Sigmoid colon (tissue), 6 donors: ENCODE measurements at regions not wholly inside any gene's neighbourhood (a gene's known extent, or its start where the extent isn't known, plus 50 kb on each side); places are given as distances from the start of the nearest gene placed in this dataset.

Experiments used
- DNase-seq: peaks from one replicate; pipeline ENCODE4 v3.0.0-alpha.2; 2019
- H3K27ac ChIP-seq, 4 donors: fragments of 200-600 bp; sonication (generic); one replicate each; pipeline ENCODE4 v1.5.1; 2016 to 2019; ENCODE audit warnings: mild to moderate bottlenecking in 1 of 4
- H3K27me3 ChIP-seq, 3 donors: fragments of 200-600 bp; sonication (generic); one replicate each; pipeline ENCODE4 v1.5.1; 2019; ENCODE audit warnings: mild to moderate bottlenecking in 1 of 3
- H3K36me3 ChIP-seq, 4 donors: fragments of 200-600 bp; sonication (generic); one replicate each; pipeline ENCODE4 v1.5.1; 2016 to 2019
- H3K4me1 ChIP-seq, 4 donors: fragments of 200-600 bp; sonication (generic); one replicate each; pipeline ENCODE4 v1.5.1; 2017 to 2019
- H3K4me3 ChIP-seq, 4 donors: fragments of 200-600 bp; sonication (generic); one replicate each; pipeline ENCODE4 v1.5.1; 2017 to 2019; ENCODE audit warnings: mild to moderate bottlenecking in 2 of 4, moderate library complexity in 1 of 4
- H3K9me3 ChIP-seq, 4 donors: fragments of 200-600 bp in 3 of 4; sonication (generic) in 3 of 4; one replicate each; pipeline versions ENCODE4 v1.5.1 to v1.6.1; 2013 to 2019
- CTCF ChIP-seq, 4 experiments: fragments of 450-650 bp in 3 of 4; fragments of 200-600 bp in 1 of 4; IDR thresholded peaks; one replicate each; pipeline ENCODE4 v1.5.1; 2016 to 2019; ENCODE audit warnings: antibody characterized with exemption in 4 of 4, mild to moderate bottlenecking in 3 of 4, moderate library complexity in 2 of 4
- EP300 ChIP-seq, 4 donors: sonication (generic); formaldehyde crosslinking; IDR thresholded peaks; one replicate each; pipeline ENCODE4 v1.6.1; 2017; ENCODE audit warnings: antibody characterized with exemption in 4 of 4
- POLR2A ChIP-seq, 2 donors: fragments of 450-650 bp; IDR thresholded peaks; one replicate each; pipeline ENCODE4 v1.6.1; 2016; ENCODE audit warnings: antibody characterized with exemption in 2 of 2, mild to moderate bottlenecking in 2 of 2, moderate library complexity in 2 of 2
- POLR2AphosphoS5 ChIP-seq, 4 donors: sonication (generic); formaldehyde crosslinking; IDR thresholded peaks; one replicate each; pipeline ENCODE4 v1.6.1; 2017; ENCODE audit warnings: antibody characterized with exemption in 4 of 4
- WGBS, 2 donors: extraction: QIAGEN DNeasy Blood & Tissue Kit; methylation state at CpG; one replicate each; pipeline ENCODE4 v1.1.7; 2013; 5-methylcytosine and 5-hydroxymethylcytosine counted together
- intact Hi-C: fragments of 100-400 bp; cut with DNase I; formaldehyde crosslinking; loops from one replicate; pipeline ENCODE4 v1.15.1; 2023
- donor health status: healthy with polysubstance abuse.
- donor health status: healthy.

DNA sequence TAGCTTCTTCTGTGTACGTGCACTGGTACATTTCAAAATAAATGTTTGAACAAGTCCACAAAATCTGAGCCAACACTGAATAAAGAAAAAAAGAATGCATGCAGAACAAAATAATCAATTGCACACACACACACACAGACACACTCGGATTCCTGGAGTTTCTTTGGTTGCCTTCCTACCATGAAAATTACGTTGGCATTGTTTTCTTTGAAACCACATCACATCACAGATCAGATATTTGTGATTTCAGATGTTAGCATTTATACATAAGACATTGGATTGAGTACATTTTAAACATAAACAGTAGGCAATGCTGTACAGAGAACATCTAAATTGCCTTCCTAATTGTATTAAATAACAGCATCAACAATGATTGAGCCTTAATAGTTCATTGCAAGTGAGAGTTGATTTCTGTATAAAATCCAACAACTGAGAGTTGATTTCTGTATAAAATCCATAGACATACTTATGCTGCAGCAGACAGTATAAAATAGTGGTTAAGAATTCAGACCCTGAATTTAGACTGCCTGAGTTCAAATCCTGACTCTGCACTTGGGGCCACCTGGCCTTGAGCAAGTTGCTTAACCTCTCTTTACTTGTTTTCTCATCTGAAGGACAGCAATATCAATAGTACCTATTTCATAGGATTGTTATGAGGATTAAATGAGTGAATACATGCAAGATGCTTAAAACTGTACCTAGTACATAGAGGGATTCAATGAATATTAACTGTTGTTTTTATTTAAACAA, 101.7 kb upstream of the IFNE start:
- Histone ChIP-seq H3K27me3 (no peaks in the 10 kb centered on the region), H3K27ac (no peak overlapping the region), H3K36me3 (no peaks in the 10 kb centered on the region), H3K4me1 (no peaks in the 10 kb centered on the region), H3K9me3 (no peaks in the 10 kb centered on the region), H3K4me3 (no peak overlapping the region)
- no peak for DNase-seq
- intact Hi-C loops = no loop called here
- WGBS, 2 donors = 67 to 70% methylated on average over 3 of the region's 3 CpGs
- TF ChIP-seq POLR2A (IDR thresholded peaks at IDR 0.05) = no peak
- no peak for TF ChIP-seq POLR2AphosphoS5 (IDR thresholded peaks at IDR 0.05)
- TF ChIP-seq EP300 (IDR thresholded peaks at IDR 0.05) = no peak
- TF ChIP-seq CTCF (IDR thresholded peaks at IDR 0.05) = no peak

GRCh38 chr9:21584890-21585289, 102.8 kb upstream of the IFNE start:
- Histone ChIP-seq H3K4me3 (no peak overlapping the region), H3K27ac (no peak overlapping the region), H3K4me1 (no peaks in the 10 kb centered on the region), H3K9me3 (no peaks in the 10 kb centered on the region), H3K27me3 (no peaks in the 10 kb centered on the region), H3K36me3 (no peaks in the 10 kb centered on the region)
- no peak for DNase-seq
- no peak for TF ChIP-seq EP300 (IDR thresholded peaks at IDR 0.05)
- 69 to 90% methylated on average over 2 of the region's 2 CpGs for WGBS, 2 donors
- intact Hi-C loops = no loop called here

DNA sequence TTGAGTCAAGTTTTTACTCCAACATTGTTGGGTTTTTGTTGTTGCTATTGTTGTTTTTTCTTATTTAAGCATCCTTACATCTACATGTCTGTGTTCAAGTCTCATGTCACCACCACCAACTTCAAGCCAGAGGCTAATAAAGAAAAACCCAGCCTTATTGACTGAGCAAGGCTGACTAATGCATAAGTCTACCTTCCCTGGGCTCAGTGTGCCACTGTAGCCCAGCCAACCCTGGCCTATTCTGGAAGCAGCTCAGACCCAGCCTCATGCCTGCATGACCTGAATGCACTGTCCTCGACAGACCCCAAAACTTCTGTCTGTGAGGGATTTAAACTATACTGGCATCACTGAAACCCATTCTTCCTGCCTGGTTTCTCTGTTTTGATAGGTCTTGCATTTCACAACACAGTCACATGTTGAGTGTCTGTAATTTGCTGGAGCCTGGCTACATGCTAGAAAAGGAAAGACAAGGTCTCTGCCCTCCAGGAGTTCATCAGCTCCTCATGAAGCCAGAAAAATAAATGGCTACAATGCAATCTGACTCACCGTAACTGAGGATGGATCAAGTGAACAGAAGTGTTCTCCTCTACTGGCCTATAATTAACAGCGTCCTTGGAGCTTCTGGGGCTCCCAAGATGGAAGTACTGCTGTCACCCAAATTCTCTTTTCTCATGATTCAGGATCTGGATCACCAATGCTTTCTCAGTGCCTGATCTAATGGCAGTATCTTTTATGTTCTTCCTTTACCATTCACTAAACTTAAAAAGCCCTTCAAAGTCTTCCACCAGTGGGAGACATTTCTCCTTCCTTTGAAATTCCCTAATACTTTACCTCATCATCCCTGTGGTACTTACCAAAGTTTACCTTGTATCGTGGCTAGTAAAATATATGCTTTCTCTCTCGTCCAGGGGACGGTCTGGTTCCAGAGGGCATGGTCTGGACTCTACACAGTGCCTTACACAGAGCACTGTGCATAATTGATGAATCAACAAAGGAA, 103.9 kb upstream of the IFNE start:
- Histone ChIP-seq H3K4me1 (no peaks in the 10 kb centered on the region), H3K9me3 (no peaks in the 10 kb centered on the region), H3K27me3 (no peaks in the 10 kb centered on the region), H3K4me3 (no peak overlapping the region), H3K27ac (no peak overlapping the region), H3K36me3 (no peaks in the 10 kb centered on the region)
- intact Hi-C loops = no loop called here
- TF ChIP-seq POLR2A (IDR thresholded peaks at IDR 0.05) = no peak
- TF ChIP-seq POLR2AphosphoS5 (IDR thresholded peaks at IDR 0.05) = no peak
- TF ChIP-seq CTCF (IDR thresholded peaks at IDR 0.05) = no peak
- TF ChIP-seq EP300 (IDR thresholded peaks at IDR 0.05) = no peak
- 86% methylated on average over 6 of the region's 6 CpGs for WGBS, 2 donors
- DNase-seq = no peak

DNA sequence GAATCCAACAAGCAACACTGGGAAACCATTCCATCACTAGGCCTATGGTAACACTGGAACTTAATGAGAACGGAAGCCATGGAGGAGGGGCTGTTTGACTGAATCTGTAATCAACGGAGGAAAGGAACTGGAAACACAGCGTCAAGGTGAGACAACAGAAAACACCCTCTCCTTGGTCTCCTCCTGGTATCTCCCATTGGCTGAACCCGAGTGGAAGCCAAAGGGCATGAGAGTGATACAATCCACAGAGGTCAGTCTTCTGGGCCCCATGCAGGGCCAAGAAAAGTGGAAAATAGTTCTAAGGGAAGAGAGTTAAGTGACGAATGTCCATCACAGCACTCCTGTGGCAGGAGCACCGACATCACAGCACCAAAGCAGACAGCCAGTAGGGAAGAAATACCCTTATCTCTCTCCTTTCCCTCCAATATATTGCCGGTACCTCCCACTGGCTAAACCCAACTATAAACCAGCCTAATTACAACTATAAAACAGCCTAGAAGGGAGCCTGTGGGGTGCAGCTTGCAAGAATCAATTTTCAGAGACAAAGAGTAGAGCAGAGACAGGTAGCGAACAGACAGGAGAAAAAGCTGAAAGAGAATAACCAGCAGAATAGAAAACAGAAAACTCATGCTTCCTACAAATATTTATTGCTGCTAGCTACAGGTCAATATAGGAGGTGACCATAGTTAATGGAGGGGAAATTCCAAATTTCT, 107.4 kb upstream of the IFNE start:
- Histone ChIP-seq H3K27me3 (no peaks in the 10 kb centered on the region), H3K4me3 (no peak overlapping the region), H3K36me3 (no peaks in the 10 kb centered on the region), H3K27ac (no peak overlapping the region), H3K4me1 (peaks cover 0 to 8% (median 3%) of the 10 kb centered on the region in 4 donors), H3K9me3 (no peaks in the 10 kb centered on the region)
- intact Hi-C loops = no loop called here
- 39 to 67% methylated on average over 8 of the region's 8 CpGs for WGBS, 2 donors
- no peak for DNase-seq
- TF ChIP-seq EP300 (IDR thresholded peaks at IDR 0.05) (no peak), POLR2A (IDR thresholded peaks at IDR 0.05) (no peak), CTCF (IDR thresholded peaks at IDR 0.05) (no peak), POLR2AphosphoS5 (IDR thresholded peaks at IDR 0.05) (no peak)
